Activated T-cell treated with anti-CD3 and anti-CD28 coated beads, Interleukin-2, amount 50 U/mL, for 72 hours (primary cell): ENCODE measurements at regions not wholly inside any gene's neighbourhood (a gene's known extent, or its start where the extent isn't known, plus 50 kb on each side); places are given as distances from the start of the nearest gene placed in this dataset.

Experiments
- ATAC-seq, 2 donors: fragments of 150-1000 bp; cut with Tn5 transposase; replicated peaks in 1 of 2; 2 replicates each; pipeline ENCODE4 v1.10.0; 2021; ENCODE audit warnings: moderate library complexity in 2 of 2, mild to moderate bottlenecking in 1 of 2
- DNase-seq, 2 donors: peaks; one replicate each; pipeline ENCODE4 v3.0.0; 2021 to 2022; ENCODE audit warnings: mixed read lengths in 1 of 2
- H3K27ac Mint-ChIP-seq: one replicate; pipeline ENCODE4 v1.8.0; 2022; ENCODE audit warnings: mild to moderate bottlenecking, moderate library complexity, mixed read lengths
- H3K27me3 Mint-ChIP-seq: one replicate; pipeline ENCODE4 v1.8.0; 2022; ENCODE audit warnings: low read depth, mixed read lengths
- H3K36me3 Mint-ChIP-seq, 2 donors: one replicate each; pipeline ENCODE4 v1.8.0; 2022; ENCODE audit warnings: mixed read lengths in 2 of 2, mild to moderate bottlenecking in 1 of 2; ENCODE audit not compliant: insufficient read depth in 2 of 2
- H3K4me1 Mint-ChIP-seq: one replicate; pipeline ENCODE4 v1.8.0; 2022; ENCODE audit warnings: low read depth, mixed read lengths
- H3K4me3 Mint-ChIP-seq, 2 donors: one replicate each; pipeline ENCODE4 v1.8.0; 2022; ENCODE audit warnings: mild to moderate bottlenecking in 2 of 2, mixed read lengths in 2 of 2, moderate library complexity in 2 of 2
- H3K9me3 Mint-ChIP-seq, 2 donors: one replicate each; pipeline ENCODE4 v1.8.0; 2022; ENCODE audit warnings: mixed read lengths in 2 of 2

DNA sequence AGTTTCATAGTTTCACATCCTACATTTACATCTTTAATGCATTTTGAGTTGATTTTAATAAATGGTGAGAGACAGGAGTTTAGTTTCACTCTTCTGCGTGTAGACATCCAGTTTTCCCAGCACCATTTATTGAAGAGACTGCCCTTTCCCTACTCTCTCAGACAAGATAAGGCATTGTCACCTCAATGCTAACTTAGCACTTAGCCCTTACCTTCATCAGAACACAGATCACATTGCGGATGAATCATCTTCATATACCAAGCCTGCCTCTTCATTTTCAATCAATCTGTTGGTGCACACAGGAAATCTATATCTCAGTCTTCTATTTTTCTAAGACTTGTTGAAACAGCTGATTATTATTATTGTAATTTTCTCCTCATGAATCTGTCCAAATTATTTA is 396.6 kb upstream of the NBEA start:
- Mint-ChIP-seq H3K4me3 (no peak overlapping the region), H3K4me1 (no peaks in the 10 kb centered on the region), H3K36me3 (no peaks in the 10 kb centered on the region), H3K27me3 (no peaks in the 10 kb centered on the region), H3K27ac (no peak overlapping the region), H3K9me3 (peaks cover 0 to 1% of the 10 kb centered on the region in 2 donors)
- ATAC-seq (no peak), DNase-seq (no peak)

DNA sequence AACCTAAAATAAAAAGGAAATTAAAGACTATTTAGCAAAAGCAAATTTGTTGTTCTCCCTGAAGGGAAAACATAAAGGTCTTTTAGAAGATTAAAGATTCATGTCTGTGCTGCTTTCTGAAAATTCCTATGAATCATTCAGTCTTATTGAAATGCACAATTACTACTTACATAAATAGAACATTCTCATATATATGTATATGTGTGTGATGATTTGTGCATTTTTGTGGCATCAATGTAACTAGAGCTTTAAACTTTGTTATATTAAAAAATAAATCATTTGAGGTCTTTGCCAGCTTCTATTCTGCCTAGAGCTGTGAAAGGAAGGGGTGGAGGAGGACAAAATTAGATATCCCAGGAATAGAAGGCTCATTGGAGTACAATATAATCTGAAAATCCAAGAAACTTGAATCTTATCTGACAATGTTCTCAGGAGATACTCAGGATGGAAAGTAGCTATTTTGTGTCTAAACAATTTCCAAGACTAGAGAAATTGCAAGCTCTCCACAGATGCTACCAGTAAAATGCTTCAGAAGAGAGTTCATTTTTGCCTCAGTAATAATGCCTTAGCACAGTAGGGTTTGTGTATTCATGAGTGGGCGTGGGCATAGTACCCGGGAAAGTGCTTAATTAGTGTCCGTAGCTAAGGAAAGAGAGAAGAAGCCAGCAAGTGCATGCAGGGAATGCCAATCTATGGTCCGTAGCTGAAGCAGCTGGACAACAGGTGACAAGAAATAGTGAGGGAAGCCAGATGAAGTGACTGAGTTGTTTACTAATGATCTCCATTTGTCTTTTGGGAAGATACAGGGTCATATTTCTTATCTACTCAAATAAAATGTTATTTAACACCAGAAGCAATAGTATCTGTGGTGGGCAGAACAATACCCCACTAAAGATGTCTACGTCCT is 395.5 kb upstream of the NBEA start:
- DNase-seq (no peak), ATAC-seq (no peak)
- H3K36me3 Mint-ChIP-seq, result no peaks in the 10 kb centered on the region
- H3K27me3 Mint-ChIP-seq, result no peaks in the 10 kb centered on the region
- no peak overlapping the region for H3K27ac Mint-ChIP-seq
- no peak overlapping the region for H3K4me3 Mint-ChIP-seq
- no peaks in the 10 kb centered on the region for H3K4me1 Mint-ChIP-seq
- H3K9me3 Mint-ChIP-seq, result peaks cover 0 to 1% of the 10 kb centered on the region in 2 donors

DNA sequence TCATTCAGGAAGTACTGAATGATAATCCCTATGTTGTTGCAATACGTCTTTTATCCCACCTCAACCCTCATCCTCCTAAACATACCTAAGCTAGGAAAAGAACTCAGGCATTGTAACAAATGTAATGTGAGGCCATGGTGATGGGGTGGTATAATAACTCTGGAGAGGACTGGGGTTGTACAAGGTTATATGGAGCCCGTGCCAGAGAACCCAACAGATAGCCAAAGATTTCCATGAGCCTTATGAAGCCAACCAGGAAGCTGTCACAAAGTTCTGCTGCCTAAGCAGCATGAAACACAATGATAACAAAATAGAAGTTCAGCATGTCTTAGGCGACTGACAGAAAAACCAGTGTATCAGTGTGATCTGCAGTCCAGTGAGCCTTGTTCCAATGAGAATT is 394.1 kb upstream of the NBEA start:
- DNase-seq, result no peak
- Mint-ChIP-seq H3K27me3 (no peaks in the 10 kb centered on the region), H3K4me1 (no peaks in the 10 kb centered on the region), H3K36me3 (no peaks in the 10 kb centered on the region), H3K4me3 (no peak overlapping the region), H3K9me3 (peaks cover 0 to 1% of the 10 kb centered on the region in 2 donors), H3K27ac (no peak overlapping the region)
- ATAC-seq, result no peak

DNA sequence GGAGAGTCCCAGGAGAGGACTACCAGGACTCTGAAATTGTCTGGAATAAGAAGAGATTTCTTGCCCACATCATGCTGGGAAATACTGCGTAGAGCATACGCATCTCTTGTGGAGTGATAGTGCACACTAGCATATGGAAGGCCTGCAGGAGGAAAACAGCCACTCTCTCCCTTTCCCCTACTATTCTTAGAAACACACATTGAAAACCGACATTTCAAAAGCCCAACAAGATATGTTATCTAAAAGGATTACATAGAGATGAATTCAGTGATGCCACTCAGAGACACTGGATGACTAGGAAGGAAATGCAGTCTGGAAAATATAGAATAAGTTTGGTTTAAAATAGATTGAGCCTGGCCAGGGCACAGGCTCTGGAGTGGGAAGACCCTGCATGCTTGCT is 388.7 kb upstream of the NBEA start:
- no peaks in the 10 kb centered on the region for H3K27me3 Mint-ChIP-seq
- H3K4me3 Mint-ChIP-seq, result no peak overlapping the region
- ATAC-seq (no peak), DNase-seq (no peak)
- no peaks in the 10 kb centered on the region for H3K4me1 Mint-ChIP-seq
- no peak overlapping the region for H3K27ac Mint-ChIP-seq
- no peaks in the 10 kb centered on the region for H3K36me3 Mint-ChIP-seq
- H3K9me3 Mint-ChIP-seq, result peaks cover 5 to 8% of the 10 kb centered on the region in 2 donors

DNA sequence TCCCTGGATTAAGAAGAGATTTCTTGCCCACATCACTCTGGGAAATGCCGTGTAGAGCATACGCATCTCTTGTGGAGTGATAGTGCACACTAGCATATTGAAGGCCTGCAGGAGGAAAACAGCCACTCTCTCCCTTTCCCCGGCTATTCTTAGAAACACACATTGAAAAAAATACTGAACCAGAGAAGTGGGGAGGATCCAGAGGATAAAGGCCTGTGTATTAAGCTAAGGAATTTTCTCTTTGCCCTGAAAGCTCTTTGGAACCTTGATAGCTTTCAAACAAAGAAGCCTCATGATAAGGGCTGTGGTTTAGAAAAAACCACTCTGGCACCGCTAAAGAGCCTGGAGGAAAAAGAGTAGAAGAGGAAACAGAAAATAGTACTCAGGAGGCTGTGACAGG is 386.1 kb upstream of the NBEA start:
- DNase-seq, result no peak
- H3K36me3 Mint-ChIP-seq, result no peaks in the 10 kb centered on the region

DNA sequence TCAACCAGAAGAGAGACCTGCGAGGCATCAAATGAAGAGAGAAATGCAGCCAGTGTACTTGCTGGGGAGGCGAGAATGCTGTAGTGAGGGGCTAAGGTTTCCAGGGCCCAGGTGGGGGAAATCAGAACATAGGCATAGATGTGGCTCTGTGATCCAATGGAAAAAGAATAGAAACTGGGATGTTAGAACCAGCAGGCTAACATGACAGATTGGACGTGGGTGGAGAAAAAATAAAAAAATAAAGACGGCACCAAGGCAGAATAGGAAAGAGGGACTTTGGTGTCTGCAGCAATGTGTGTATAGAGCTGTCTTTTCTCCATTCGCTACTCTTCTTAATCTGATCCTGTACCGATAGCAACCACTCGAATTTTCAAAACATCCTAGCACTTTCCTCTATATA is 381.0 kb upstream of the NBEA start:
- Mint-ChIP-seq H3K9me3 (peaks cover 4 to 11% of the 10 kb centered on the region in 2 donors), H3K4me1 (no peaks in the 10 kb centered on the region), H3K36me3 (no peaks in the 10 kb centered on the region), H3K27me3 (no peaks in the 10 kb centered on the region), H3K4me3 (no peak overlapping the region), H3K27ac (no peak overlapping the region)
- DNase-seq (no peak), ATAC-seq (no peak)

More for the DNA sequence above, 386.1 kb upstream of the NBEA start:
- no peak overlapping the region for H3K27ac Mint-ChIP-seq
- no peak overlapping the region for H3K4me3 Mint-ChIP-seq
- no peaks in the 10 kb centered on the region for H3K4me1 Mint-ChIP-seq
- H3K27me3 Mint-ChIP-seq, result no peaks in the 10 kb centered on the region
- no peak for ATAC-seq
- peaks cover 5 to 8% of the 10 kb centered on the region in 2 donors for H3K9me3 Mint-ChIP-seq

DNA sequence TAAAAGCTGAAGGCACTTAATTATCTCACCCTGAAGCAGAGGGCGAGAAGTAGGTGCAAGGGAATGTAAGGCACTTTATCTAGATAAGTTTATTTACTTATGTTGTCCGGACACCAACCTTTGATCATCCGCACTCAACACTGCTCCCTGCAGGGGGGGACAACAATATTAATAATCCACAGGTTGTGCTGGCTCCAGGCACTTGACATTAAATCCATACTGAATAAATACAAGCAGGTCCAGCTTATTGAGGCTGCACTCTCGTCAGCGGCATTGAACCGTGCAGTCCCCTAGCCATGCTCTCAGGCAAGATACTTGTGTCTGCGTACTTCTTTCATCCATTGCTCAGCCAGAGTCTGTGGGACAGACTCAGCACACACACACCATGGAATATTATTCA is 374.5 kb upstream of the NBEA start:
- no peaks in the 10 kb centered on the region for H3K4me1 Mint-ChIP-seq
- ATAC-seq, result no peak
- H3K4me3 Mint-ChIP-seq, result no peak overlapping the region
- H3K27ac Mint-ChIP-seq, result no peak overlapping the region
- H3K27me3 Mint-ChIP-seq, result no peaks in the 10 kb centered on the region
- DNase-seq, result no peak
- no peaks in the 10 kb centered on the region for H3K36me3 Mint-ChIP-seq
- no peaks in the 10 kb centered on the region for H3K9me3 Mint-ChIP-seq

DNA sequence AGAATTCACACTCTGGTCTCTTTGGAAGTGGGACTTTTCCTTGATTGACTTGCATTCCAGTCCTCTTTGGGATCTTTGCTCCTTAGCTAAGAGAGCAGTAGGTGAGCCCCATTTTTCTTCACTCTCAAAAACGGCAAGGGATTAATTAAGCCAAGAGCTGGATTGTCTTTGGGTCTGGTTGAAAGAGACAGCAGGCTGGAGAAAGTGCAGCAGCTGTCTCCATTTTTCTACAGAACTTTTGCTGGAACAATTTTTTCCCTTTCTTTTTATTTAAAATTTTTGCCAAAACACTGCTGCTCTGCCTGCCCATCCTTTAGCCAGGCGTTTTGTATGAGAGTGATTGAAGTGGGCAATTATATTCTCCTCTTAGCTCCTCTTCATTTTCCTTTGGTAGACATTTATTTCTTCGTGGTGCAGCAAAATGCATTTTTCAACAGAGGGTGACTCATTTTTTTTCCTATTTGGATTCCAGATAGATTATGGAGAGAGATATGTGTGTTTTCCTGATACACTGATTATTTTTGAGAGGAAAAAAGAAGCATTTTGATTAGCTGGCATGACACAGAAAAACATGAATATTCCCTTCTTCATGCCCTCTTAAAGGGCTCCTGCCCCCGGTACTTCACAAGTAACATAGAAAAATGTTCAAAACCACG is 371.2 kb upstream of the NBEA start:
- DNase-seq (no peak), ATAC-seq (no peak)
- H3K27ac Mint-ChIP-seq, result no peak overlapping the region

DNA sequence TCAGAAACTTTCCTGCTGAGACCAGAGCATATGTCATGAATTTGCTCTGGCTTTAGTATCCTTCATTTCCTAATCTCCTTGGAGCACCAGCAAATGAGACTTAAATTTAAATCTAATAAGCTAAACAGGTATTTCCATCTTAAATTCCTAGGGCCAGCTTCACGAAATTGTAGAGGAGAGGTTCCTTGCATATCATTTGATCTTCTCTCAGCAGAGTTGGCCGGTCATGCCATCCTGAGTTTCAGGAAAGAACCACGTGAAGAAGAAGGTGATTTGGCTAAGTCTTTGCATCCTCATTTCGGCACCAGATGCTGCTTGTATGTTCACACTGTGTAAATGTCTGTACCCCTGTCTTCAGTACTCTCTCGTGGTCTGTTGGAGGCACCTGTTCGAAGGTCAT is 370.4 kb upstream of the NBEA start:
- H3K9me3 Mint-ChIP-seq, result peaks cover 0 to 3% of the 10 kb centered on the region in 2 donors
- H3K4me3 Mint-ChIP-seq, result no peak overlapping the region
- DNase-seq, result no peak
- no peak for ATAC-seq
- no peaks in the 10 kb centered on the region for H3K27me3 Mint-ChIP-seq
- no peaks in the 10 kb centered on the region for H3K4me1 Mint-ChIP-seq
- no peak overlapping the region for H3K27ac Mint-ChIP-seq
- no peaks in the 10 kb centered on the region for H3K36me3 Mint-ChIP-seq

More for the DNA sequence above, 371.2 kb upstream of the NBEA start:
- no peaks in the 10 kb centered on the region for H3K36me3 Mint-ChIP-seq
- H3K4me3 Mint-ChIP-seq, result no peak overlapping the region
- no peaks in the 10 kb centered on the region for H3K4me1 Mint-ChIP-seq
- no peaks in the 10 kb centered on the region for H3K9me3 Mint-ChIP-seq
- no peaks in the 10 kb centered on the region for H3K27me3 Mint-ChIP-seq

DNA sequence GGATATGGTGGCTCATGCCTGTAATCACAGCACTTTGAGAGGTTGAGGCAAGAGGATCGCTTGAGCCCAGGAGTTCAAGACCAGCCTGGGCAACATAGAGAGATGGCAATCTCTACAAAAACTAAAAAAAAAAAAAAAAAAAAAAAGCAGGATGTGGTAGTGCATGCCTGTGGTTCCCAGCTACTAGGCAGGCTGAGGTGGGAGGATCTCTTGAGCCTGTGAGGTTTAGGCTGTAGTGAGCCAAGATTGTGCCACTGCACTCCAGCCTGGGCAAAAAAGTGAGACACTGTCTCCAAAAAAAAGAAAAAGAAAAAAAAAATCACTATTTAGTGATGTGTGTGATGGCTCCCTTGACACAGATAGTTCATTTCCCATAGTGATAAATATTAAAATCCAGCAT is 365.0 kb upstream of the NBEA start:
- ATAC-seq (no peak), DNase-seq (no peak)
- no peak overlapping the region for H3K4me3 Mint-ChIP-seq
- no peaks in the 10 kb centered on the region for H3K36me3 Mint-ChIP-seq
- H3K4me1 Mint-ChIP-seq, result no peaks in the 10 kb centered on the region
- H3K27me3 Mint-ChIP-seq, result no peaks in the 10 kb centered on the region
- peaks cover 3% of the 10 kb centered on the region in 2 donors for H3K9me3 Mint-ChIP-seq
- no peak overlapping the region for H3K27ac Mint-ChIP-seq

DNA sequence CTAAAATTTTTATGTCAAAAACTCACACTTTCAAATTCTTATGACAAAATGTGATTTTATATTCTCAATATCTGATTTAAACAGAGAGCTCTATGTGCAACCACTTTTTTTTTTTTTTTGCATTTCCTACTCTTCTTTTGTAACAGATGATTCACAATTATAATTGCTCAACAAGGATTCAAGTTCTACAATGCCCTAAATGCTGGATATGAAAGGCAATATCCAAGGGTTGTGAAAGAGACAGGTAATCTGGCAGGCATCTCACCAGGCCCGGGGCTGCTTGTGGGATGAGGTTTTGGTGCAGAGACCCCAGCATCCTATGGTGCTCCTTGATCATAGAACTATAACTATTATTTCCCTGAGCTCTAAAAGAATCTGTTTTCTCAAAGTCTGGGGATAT is 363.6 kb upstream of the NBEA start:
- H3K36me3 Mint-ChIP-seq, result no peaks in the 10 kb centered on the region
- no peaks in the 10 kb centered on the region for H3K27me3 Mint-ChIP-seq
- H3K4me1 Mint-ChIP-seq, result no peaks in the 10 kb centered on the region
- no peak overlapping the region for H3K4me3 Mint-ChIP-seq
- DNase-seq, result no peak
- no peak overlapping the region for H3K27ac Mint-ChIP-seq
- peaks cover 3% of the 10 kb centered on the region in 2 donors for H3K9me3 Mint-ChIP-seq
- ATAC-seq, result no peak

DNA sequence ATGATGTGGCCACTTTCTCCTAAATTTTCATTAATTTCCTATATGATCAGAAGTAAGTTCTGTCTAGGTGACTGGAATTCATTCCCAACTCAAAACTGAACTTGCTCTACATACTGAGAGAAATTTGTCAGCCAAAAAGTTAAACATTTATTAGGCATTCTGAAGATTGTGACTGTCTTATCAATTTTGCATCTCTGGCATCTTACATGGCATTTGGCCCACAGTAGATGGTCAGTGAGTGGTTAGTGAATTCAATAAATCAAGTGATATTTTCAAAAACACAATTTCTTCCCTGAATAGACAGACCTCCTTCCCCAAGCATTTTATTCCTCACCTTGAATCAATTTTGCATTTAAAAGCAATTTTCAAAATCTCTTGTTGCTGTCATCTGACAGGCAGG is 363.2 kb upstream of the NBEA start:
- Mint-ChIP-seq H3K27me3 (no peaks in the 10 kb centered on the region), H3K27ac (no peak overlapping the region), H3K4me3 (no peak overlapping the region), H3K4me1 (no peaks in the 10 kb centered on the region), H3K36me3 (no peaks in the 10 kb centered on the region), H3K9me3 (peaks cover 3% of the 10 kb centered on the region in 2 donors)
- DNase-seq, result no peak
- ATAC-seq, result no peak

DNA sequence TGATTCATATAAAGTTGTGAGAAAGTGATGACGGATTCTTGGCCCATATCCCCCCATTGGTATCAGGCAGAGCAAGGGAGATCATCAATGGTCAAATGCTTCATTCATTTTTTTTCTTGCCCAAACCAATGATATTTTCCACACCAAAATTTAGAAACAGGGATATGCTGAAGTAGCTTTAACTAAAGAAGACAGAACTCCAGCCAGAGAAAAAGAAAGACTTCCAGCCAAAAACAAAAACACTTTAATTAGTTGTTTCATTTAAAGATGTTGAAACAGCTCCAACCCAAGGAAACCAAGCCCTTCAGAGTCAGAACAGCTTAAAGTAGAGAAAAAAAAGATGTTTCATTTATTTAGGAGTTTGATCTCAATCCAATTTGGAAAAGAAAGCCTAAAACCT is 358.9 kb upstream of the NBEA start:
- no peaks in the 10 kb centered on the region for H3K27me3 Mint-ChIP-seq
- DNase-seq (no peak), ATAC-seq (no peak)
- no peak overlapping the region for H3K27ac Mint-ChIP-seq
- H3K4me3 Mint-ChIP-seq, result no peak overlapping the region
- H3K36me3 Mint-ChIP-seq, result no peaks in the 10 kb centered on the region
- peaks cover 0 to 5% of the 10 kb centered on the region in 2 donors for H3K9me3 Mint-ChIP-seq
- H3K4me1 Mint-ChIP-seq, result no peaks in the 10 kb centered on the region
